ENCODE measurements at regions not wholly inside any gene's neighbourhood (a gene's known extent, or its start where the extent isn't known, plus 50 kb on each side); places are given as distances from the start of the nearest gene placed in this dataset.

- Histone ChIP-seq H3K36me3 (no peaks in the 10 kb centered on the region), H3K4me3 (no peak overlapping the region), H3K4me1 (no peaks in the 10 kb centered on the region), H3K9me3 (no peaks in the 10 kb centered on the region), H3K27me3 (no peaks in the 10 kb centered on the region), H3K27ac (no peak overlapping the region)
- TF ChIP-seq EP300 (IDR thresholded peaks at IDR 0.05), result no peak
- no peak for ATAC-seq
- WGBS, 2 donors (ENCODE audit: low coverage in 1 of 2), result 73 to 76% methylated on average over 7 of the region's 7 CpGs
Measured at GRCh38 chr21:18522181-18522972, 118.8 kb upstream of the TMPRSS15 start.

- no peak for ATAC-seq
- Histone ChIP-seq H3K27me3 (no peaks in the 10 kb centered on the region), H3K9me3 (no peaks in the 10 kb centered on the region), H3K4me1 (no peaks in the 10 kb centered on the region), H3K4me3 (no peak overlapping the region), H3K27ac (no peak overlapping the region), H3K36me3 (no peaks in the 10 kb centered on the region)
- WGBS, 2 donors (ENCODE audit: low coverage in 1 of 2), result 50 to 55% methylated on average over 7 of the region's 7 CpGs
- no peak for TF ChIP-seq EP300 (IDR thresholded peaks at IDR 0.05)
- TF ChIP-seq POLR2A (IDR thresholded peaks at IDR 0.05), result no peak
- no peak for TF ChIP-seq CTCF (IDR thresholded peaks at IDR 0.05)
- no peak for TF ChIP-seq POLR2AphosphoS5 (IDR thresholded peaks at IDR 0.05)
Measured at GRCh38 chr21:18524097-18524880, 120.7 kb upstream of the TMPRSS15 start.

- no peaks in the 10 kb centered on the region for H3K4me1 ChIP-seq
- H3K9me3 ChIP-seq, result no peaks in the 10 kb centered on the region
- no peak for ATAC-seq
- no peaks in the 10 kb centered on the region for H3K36me3 ChIP-seq
- no peak for TF ChIP-seq POLR2A (IDR thresholded peaks at IDR 0.05)
- TF ChIP-seq CTCF (IDR thresholded peaks at IDR 0.05), result no peak
- no peak for TF ChIP-seq EP300 (IDR thresholded peaks at IDR 0.05)
- TF ChIP-seq POLR2AphosphoS5 (IDR thresholded peaks at IDR 0.05), result no peak
- H3K27me3 ChIP-seq, result no peaks in the 10 kb centered on the region
- WGBS, 2 donors (ENCODE audit: low coverage in 1 of 2), result 0 to 6% methylated on average over 1 of the region's 1 CpG
- H3K27ac ChIP-seq, result no peak overlapping the region
- no peak overlapping the region for H3K4me3 ChIP-seq
Measured at GRCh38 chr21:18529254-18529653, 125.7 kb upstream of the TMPRSS15 start.

GRCh38 chr21:18542081-18542480, 138.5 kb upstream of the TMPRSS15 start:
- ATAC-seq, result no peak
- Histone ChIP-seq H3K4me3 (no peak overlapping the region), H3K27me3 (no peaks in the 10 kb centered on the region), H3K9me3 (no peaks in the 10 kb centered on the region), H3K27ac (no peak overlapping the region), H3K36me3 (no peaks in the 10 kb centered on the region), H3K4me1 (no peaks in the 10 kb centered on the region)
- 32 to 43% methylated on average over 2 of the region's 2 CpGs for WGBS, 2 donors (ENCODE audit: low coverage in 1 of 2)
- TF ChIP-seq POLR2A (IDR thresholded peaks at IDR 0.05), result no peak
- no peak for TF ChIP-seq CTCF (IDR thresholded peaks at IDR 0.05)
- no peak for TF ChIP-seq EP300 (IDR thresholded peaks at IDR 0.05)
- TF ChIP-seq POLR2AphosphoS5 (IDR thresholded peaks at IDR 0.05), result no peak

- TF ChIP-seq POLR2AphosphoS5 (IDR thresholded peaks at IDR 0.05) (no peak), EP300 (IDR thresholded peaks at IDR 0.05) (no peak), POLR2A (IDR thresholded peaks at IDR 0.05) (no peak), CTCF (IDR thresholded peaks at IDR 0.05) (no peak)
- H3K4me3 ChIP-seq, result no peak overlapping the region
- 62 to 82% methylated on average over 1 of the region's 1 CpG for WGBS, 2 donors (ENCODE audit: low coverage in 1 of 2)
- H3K27me3 ChIP-seq, result no peaks in the 10 kb centered on the region
- no peaks in the 10 kb centered on the region for H3K4me1 ChIP-seq
- no peak for ATAC-seq
- H3K9me3 ChIP-seq, result no peaks in the 10 kb centered on the region
- no peak overlapping the region for H3K27ac ChIP-seq
- no peaks in the 10 kb centered on the region for H3K36me3 ChIP-seq
Measured at GRCh38 chr21:18545908-18546307, 142.3 kb upstream of the TMPRSS15 start.

All from gastroesophageal sphincter (tissue), 4 donors.